ENCODE measurements at regions not wholly inside any gene's neighbourhood (a gene's known extent, or its start where the extent isn't known, plus 50 kb on each side); places are given as distances from the start of the nearest gene placed in this dataset.
"Not testable (repeated sequence)": the region's sequence is repeated elsewhere in the genome, so short reads cannot be mapped to it uniquely, and the experiment has no call there.

DNA sequence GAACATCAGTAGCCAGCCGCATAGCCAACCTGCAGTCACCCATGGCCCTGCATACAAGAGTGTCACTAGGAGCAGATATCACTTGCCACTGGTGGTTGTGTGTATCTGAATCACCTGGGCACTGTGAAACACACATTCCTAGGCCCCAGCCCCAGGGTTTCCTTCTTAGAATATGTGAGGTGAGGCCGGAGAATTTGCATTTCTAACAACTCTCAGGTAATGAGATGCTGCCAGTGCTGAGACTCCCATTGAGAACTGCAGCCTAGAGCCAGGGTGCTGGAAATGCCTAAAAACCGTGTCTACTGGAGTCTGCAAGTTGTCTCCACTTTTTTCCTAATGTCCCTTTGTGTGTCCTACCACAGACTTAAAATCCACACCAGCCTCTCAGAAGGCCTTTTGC, 232.0 kb upstream of the PLGLB2 start:
- DNase-seq (ENCODE audit: low spot score): not testable (repeated sequence)

DNA sequence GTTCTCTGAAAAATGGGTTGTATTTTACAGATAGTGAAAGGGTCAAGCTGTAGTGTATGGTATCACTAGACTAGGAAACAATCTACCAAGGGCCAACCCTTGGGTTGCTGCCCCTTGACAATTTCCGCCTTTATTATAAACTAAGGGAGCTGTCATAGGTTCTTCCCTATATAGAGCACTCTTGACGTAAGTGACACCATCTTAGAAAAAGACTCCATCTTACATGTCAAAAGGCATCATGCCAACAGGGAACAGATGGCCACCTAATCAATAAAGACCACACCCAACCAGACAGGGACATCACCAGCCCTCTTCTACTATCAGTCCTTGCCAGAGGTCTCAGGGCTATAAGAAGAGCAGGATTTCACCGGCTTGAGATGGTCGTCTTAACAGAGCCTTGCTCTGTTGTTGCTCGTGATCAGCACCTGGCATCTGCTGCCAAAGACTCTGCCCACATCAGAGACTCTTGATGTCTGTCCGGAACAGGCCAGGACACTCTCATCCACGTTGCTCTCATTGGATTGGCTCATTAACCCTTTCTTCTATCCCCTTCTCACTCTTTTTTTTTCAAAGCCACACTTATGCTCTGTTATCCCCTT, 231.4 kb upstream of the PLGLB2 start:
- DNase-seq (ENCODE audit: low spot score): not testable (repeated sequence)

DNA sequence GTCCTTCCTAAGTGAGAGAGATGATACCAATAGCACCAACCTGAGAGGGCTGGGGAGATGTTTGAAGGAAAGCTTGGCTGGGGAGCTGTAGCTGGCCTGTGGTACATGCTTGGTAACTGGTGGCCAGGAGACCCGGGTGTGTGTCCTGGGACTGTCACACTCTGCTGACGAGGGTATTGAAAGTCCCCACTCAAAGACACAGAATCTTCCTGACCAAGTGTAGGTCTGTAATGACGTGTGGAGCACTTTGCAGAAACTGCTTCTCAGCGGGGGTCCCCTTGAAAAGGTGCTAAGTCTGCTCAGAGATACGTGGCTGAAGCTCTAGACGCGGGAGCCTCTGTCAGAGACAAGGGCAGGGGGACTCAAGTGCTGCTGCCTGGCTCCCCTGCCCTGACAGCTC, 230.4 kb upstream of the PLGLB2 start:
- not testable (repeated sequence) for DNase-seq (ENCODE audit: low spot score)

DNA sequence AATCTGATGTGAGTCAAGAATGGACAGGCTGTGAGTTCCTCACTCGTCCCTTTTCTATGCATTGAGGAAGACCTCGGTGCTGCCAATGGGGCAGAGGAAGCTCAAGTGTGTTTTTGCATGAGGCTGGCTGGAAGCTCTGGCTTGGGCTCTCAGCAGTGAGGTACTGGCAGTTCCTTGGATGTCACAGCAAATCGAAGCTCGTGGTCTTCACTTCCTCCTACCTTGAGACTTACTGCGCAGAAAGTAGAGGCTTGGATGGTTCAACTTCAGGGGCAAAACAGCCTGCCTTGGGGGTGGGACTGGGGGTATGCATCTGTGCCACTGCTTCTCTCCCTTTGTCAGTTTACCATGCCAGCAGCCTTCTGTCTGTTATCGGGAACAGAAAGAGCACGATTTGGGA, 229.8 kb upstream of the PLGLB2 start:
- not testable (repeated sequence) for DNase-seq (ENCODE audit: low spot score)

DNA sequence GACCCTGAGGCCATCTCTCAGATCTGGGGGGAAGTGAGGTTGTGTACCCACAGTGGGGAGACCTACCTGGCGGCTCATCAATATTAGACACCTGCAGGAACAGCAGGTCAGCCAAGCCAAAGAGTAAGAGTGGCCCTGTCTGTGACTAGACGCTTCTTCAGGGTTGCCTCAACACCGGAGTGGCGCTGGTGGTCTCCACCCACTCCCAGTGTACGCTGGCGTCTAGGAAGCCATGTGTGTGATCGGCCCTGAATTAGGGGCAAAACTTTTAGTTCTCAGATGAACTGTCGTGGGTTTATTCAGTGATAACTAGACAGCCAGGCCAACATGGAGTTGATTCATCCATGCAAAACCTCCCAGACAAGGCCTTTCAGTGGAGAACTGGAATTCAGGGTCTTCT, 229.3 kb upstream of the PLGLB2 start:
- not testable (repeated sequence) for DNase-seq (ENCODE audit: low spot score)

DNA sequence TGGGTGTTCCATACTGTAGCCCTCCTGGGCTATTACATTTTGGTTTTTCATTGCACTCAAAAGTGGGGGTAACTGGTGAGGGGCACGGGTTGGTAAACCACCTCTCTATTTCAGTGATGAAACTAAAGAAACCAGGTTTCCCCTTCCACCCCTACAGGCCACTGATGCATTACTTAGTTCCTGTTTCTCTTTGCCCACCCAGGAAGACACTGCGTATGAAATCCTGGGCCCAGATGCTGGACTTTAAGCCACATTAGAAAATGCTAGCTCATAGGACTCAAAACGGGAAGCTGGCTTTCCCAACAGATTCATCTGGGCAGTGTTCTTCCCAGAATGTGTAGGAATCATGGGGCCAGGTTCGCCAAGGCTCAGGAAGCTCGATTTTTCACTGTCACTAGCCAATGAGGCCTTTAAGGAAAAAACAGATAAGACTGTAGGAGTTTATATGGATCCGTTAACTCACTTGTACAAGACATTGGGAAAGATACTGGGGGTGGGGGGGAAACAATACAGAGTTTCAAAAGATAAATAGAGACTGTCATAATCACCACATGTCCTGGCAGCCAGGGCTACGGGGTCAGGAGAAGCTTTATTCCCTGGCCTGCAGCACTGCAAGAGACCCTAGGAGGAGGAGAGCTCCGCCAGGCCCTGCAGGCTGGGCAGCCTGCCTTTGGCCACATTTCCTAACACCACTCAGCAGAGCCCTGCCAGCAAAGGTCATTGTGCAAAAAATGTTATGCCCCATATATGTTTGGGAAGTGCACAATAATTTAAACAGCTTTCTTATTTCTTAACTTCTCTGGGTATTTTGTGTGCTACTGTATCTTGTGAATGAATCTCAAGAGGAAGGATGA, 228.5 kb upstream of the PLGLB2 start:
- DNase-seq (ENCODE audit: low spot score): not testable (repeated sequence)

DNA sequence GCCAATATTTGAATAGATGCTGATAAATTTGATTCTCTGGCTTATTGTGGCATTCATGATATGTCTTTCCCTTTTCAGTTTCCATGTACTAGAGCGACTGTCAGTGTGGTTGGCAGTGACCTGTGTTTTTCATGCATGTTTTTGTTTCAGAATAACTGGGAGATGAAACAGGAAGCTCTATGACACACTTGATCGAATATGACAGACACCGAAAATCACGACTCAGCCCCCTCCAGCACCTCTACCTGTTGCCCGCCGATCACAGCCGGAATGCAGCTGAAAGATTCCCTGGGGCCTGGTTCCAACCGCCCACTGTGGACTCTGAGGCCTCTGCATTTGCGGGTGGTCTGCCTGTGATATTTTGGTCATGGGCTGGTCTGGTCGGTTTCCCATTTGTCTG, 226.8 kb upstream of the PLGLB2 start:
- DNase-seq (ENCODE audit: low spot score): peak; percentile 11

DNA sequence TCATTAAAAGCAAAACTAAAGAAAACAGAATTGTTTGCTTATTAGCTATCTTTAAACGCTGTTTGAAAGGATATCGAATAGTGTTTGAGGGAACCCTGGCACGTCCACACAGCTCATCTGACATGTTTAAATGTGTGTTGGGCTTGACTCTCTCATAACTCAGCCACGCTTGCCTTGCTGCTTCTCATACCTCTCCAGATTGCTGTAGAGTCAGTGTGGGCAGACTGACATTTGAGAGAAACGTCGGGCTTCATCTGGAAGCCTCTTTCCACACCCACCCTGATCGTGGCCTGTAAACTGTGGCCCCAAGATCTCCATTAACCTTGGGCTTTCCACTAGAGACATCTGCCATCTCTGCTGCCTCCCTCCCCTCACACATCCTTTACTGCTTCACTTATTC, 226.4 kb upstream of the PLGLB2 start:
- DNase-seq (ENCODE audit: low spot score): not testable (repeated sequence)

DNA sequence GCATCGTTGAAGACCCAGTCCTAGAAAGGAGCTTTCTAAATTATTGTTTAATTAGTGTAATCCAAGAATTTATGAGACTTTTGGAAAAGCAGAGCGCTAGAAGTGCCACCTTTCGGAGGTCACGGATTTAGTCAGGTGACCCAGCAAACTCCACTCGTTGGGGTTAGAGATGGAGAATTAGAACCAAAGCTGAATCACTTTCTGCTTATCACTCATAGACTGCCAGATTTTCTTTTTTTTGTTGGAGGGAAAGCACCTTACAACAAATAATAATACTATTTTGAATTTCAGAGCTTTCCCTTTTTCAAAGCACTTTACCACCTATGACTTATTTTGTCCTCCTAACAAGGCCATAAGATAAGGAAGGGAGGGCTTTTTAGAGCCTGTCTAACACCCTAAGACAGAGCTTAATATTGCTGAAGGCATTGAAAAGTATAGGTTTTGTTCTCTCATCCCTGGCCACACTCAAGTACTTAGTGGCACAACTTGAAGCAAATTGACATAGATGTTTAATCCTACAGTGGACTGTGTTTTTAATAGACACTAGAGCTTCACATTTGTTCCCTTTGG, 223.2 kb upstream of the PLGLB2 start:
- not testable (repeated sequence) for DNase-seq (ENCODE audit: low spot score)

DNA sequence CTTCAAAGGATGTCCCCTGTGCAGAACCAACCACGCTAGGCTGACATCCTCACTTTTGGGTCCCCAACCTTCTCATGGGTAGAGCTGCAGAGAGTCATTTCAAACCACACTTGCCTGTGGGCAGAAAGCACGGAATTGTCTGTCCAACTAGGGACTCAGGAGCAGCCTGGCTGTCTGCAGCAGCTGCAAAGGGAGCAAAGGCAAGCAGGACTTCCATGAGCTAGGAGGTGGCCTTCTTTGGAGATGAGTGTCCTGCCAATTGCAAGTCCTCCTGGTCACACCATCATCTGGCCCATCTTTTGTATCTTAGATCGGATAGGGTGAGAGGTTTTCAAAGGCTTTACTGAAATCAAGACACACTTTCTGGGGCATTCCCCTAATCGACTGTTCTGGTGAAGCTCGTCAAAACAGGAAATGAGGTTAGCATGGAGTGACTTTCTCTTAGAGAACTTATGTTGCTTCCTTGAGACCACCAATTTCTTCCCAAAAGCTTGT, 222.3 kb upstream of the PLGLB2 start:
- not testable (repeated sequence) for DNase-seq (ENCODE audit: low spot score)

DNA sequence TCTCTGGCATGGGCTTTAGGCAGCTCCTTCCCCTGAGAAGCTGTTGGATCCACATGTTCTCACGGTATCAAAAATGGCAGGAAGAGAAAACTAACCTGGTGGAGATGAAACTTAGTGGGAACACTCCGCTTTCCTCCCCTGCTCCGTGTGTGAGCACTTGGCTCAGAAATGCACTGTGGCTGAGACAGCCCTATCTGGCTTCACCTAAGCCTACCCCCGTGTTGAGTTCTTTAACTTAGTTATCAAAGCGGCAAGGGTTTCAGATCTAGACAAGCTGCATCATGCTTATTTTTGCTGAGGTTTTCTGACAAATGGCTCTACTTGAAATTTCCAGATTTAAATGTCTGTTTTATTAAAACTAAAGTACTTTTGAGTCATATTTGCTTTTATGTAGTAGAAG, 221.6 kb upstream of the PLGLB2 start:
- not testable (repeated sequence) for DNase-seq (ENCODE audit: low spot score)

DNA sequence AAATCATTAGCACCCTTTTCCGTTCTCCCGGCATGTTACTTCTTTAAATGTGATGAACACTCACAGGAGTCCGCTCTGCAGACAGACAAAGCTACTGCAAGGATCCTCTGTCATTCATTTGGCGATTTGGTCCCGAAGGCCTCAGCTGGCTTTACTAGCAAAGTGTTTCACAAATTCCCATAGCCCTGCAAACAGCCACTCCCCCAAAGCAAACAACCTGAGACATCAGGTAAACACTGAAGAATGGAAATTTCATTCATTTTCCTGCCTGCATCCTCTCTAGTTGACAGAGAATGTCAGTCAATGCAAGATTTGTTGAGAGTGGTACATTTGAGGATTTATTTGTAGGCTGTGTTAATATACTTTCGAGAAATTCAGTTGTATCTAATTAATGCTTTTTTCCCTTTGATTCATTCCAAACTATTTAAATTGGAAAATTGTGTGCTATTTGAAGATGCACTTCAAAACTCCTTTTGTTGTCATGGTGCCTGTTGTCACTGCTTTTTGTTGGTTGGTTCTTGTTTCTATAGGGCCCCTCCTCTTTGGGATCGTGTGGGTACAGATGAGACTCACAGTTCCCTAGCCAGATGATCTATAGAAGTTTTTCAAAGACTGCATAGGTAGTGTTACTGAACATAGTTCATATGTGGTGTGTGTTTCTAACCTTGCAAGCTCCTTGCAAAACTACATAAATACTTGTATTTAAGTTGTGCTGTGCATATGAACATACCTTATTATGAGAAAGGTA, 215.7 kb upstream of the PLGLB2 start:
- DNase-seq (ENCODE audit: low spot score): not testable (repeated sequence)

DNA sequence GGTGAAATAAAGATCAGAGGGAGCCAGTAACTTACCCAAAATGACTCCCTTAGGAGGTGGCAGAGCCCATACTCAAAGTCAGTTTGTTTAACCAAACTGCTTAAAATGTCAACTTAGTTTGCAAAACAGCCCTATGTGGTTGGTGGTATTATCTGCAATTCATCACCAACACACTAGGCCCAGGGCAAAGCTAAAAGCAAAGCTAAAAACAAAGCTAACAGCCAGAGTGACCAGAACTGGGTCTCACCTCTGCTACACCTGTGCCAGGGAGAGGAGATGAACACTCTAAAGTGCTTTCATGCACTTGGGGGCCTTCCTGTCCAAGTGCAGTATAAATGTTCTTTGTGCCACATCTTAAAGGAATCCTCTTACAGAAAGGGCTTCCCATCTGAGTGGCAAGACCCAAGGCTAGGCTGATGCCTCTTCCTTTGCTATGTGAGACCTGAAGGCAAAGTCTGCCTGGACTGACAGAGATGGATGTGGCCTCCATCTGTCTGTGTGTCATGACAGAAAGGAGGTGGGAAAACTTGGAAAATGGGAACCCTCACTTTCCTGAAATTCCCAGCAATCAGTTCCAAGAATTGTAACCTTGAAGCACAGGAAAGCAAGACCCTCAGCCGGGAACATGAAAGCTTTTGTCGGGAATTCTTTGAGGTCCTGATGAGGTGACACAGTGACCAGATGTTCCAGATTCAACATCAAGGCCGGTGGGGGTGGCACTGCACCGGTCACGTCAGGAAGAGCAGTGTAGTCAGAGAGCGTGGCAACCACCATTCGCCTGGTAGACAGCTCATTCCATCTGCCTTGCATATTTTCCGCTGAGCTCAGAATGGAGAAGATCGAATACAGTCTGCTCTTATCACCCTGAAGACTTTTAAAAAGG, 214.3 kb upstream of the PLGLB2 start:
- not testable (repeated sequence) for DNase-seq (ENCODE audit: low spot score)

DNA sequence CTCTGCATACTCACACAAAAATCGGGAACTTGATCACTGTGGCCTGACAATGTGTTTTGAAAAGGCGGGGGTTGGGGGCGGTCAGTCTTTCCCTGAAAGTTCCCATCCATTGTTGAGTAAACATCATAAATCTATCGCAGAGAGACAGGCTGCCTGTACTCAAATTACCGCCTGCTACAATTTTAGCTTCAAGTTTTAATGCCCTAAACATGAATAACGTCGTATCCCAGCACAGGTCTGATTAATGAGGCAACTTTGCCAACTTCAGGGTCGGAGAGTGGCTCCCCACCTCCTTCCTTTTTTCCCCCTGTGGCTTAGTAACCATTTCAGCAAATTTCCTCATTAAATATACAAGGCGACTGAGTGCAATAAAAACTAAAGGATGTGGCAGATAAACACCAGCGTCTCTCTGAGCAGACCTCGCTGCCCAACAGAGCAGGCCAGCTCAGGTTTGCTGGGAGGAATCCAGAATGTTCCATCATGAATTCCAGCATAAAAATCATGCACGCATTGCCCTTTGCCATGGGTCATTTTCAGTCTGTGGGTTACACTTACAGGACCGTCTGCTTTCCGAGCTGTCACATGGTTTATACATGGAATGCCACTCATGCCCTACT, 213.5 kb upstream of the PLGLB2 start:
- not testable (repeated sequence) for DNase-seq (ENCODE audit: low spot score)

DNA sequence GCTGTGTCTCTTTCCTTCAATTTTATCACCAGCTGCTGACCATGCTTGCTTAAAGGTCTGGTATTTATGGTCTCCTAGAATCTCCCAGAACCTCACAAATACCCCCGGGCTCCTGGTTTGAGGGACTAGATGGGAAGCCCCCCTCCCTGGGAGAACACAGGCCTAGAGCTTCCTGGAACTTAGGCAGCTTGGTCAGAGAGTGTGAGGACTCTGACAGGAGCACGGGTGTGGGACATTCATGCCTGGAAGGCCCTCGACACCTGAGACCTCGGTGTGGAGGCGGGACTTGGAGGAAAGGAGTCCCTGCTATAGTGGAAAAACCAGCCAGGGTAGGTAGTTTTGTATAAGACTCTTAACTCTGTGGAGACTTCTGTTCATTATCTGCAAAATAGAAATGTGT, 211.5 kb upstream of the PLGLB2 start:
- DNase-seq (ENCODE audit: low spot score): not testable (repeated sequence)

DNA sequence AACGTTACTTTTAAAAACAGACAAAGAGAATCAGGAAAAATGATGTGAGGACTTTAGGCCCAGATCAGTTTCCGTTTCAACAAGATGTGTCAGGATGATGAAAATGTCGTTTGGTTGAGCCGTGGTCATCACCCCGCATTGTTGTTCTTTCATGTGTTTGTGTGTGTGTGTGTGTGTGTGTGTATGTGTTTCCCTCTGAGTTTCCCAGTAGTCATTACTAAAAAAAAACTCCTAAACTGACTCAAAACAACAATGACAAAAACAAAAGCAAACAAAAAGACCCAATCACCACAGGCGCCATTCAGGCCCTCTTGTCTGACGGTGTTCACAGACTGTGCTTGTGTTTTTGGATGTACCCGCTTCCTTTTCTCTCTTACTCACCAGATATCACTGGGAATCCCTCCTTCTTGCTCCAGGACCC, 210.6 kb upstream of the PLGLB2 start:
- DNase-seq (ENCODE audit: low spot score): not testable (repeated sequence)

DNA sequence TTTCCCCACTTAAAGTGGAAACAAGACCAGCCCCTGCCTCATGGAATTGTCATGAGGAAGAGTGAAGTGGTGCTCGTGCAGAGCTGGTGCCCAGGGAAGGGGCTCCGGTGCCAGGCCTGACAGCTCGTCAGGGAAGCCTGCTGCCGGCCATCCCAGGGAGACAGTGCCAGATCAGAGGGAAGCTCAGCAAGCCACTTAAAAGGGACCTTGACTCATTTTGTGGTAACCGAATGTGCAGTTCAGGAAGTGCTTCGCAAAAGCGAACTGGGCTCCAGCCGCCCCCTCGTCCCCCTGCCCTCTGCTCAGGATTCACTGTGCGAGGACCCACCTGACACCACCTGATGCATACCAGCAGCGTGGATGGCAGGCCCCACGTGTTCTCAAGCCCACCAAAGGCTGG, 209.6 kb upstream of the PLGLB2 start:
- not testable (repeated sequence) for DNase-seq (ENCODE audit: low spot score)

DNA sequence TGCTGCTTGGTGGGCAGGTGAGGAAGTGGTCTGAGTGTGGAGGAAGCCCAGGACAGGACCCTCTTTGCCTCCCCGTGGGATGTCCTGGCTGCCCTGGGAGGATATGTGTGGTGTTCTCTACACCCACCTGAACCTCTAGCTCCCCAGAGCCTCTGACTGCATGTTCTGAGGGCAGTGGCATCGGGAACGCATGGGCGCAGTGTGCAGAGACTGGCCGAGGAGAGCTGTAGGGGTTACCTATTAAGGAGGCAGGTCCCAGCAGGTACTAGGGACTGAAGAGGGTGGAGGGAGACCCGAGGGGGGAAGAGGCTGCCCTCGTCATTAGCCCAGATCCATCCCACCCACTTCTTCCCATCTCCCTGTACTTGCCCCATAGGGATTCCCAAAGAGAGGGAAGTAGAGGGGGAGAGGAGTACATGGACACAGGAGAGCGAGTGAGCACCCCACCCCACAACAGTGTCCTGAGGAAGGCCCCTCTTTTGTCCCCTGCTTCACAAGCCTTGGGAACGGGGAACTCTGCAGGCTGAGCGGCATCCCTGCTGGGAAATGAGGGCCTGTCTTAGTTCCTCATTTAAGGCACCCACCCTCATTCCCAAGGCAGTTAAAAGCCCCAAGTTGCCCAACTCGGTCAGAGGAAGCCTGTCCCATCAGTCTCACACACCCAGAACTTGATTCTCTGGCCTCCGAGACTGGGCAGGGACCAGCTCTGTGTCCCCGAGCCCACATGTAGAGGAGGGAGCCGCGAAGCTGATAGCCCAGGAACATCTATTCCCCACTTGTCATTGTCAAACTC, 208.5 kb upstream of the PLGLB2 start:
- DNase-seq (ENCODE audit: low spot score): not testable (repeated sequence)

DNA sequence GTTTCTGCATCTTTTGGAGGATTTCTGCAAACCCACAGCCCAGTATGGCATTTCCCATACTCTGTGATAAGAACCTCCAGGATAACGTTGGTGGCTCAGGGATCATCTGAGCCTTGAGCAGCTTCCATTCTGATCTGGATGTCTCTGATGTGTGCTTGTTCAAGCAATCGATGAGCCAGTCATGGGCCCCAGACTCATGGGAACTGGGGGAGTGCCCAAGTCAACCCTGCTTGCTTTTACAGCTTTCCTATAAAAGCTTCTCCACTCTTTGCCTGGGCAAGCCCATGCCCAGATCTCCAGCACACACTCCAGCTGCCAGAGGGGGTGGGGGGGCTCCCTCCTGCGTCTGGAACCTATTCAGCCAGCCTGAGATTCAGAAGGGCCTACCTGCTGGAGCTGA, 207.6 kb upstream of the PLGLB2 start:
- not testable (repeated sequence) for DNase-seq (ENCODE audit: low spot score)

Measured in kidney tubule cell (primary cell).